Activated CD8-positive, alpha-beta T cell treated with anti-CD3 and anti-CD28 coated beads for 36 hours (primary cell): ENCODE measurements at regions not wholly inside any gene's neighbourhood (a gene's known extent, or its start where the extent isn't known, plus 50 kb on each side); places are given as distances from the start of the nearest gene placed in this dataset.
A peak's percentile ranks its signal among the peaks of the same experiment; 100 is the strongest.

ENCODE experiments used
- ATAC-seq: fragments of 200-7000 bp; cut with Tn5 transposase; one replicate; pipeline ENCODE4 v1.10.0; 2021; ENCODE audit warnings: mild to moderate bottlenecking, moderate library complexity
- CTCF ChIA-PET: fragments of 350-600 bp; sonication (Branson Sonifier 250); formaldehyde crosslinking; loops from one replicate; lab custom pipeline; 2021; ENCODE audit warnings: antibody characterized with exemption; lab: Charles Lee
- POLR2A ChIA-PET: fragments of 350-600 bp; sonication (Branson Sonifier 250); formaldehyde crosslinking; loops from one replicate; lab custom pipeline; 2021; ENCODE audit warnings: antibody characterized with exemption; lab: Charles Lee
- DNase-seq: peaks from one replicate; pipeline ENCODE4 v3.0.0-alpha.2; 2020
- H3K27ac Mint-ChIP-seq: one replicate; pipeline ENCODE4 v1.8.0; 2021; ENCODE audit warnings: mild to moderate bottlenecking, mixed read lengths
- H3K27me3 Mint-ChIP-seq: one replicate; pipeline ENCODE4 v1.8.0; 2021; ENCODE audit warnings: mixed read lengths
- H3K36me3 Mint-ChIP-seq: one replicate; pipeline ENCODE4 v1.8.0; 2021; ENCODE audit warnings: low read depth, mixed read lengths
- H3K4me1 Mint-ChIP-seq: one replicate; pipeline ENCODE4 v1.8.0; 2021; ENCODE audit warnings: low read depth, mixed read lengths
- H3K4me3 Mint-ChIP-seq: one replicate; pipeline ENCODE4 v1.8.0; 2021; ENCODE audit warnings: mild to moderate bottlenecking, moderate library complexity, mixed read lengths
- H3K9me3 Mint-ChIP-seq: one replicate; pipeline ENCODE4 v1.8.0; 2021; ENCODE audit warnings: mixed read lengths
- intact Hi-C: fragments of 100-400 bp; cut with micrococcal nuclease; formaldehyde crosslinking; loops from one replicate; pipeline ENCODE4 v1.10.0; 2022
- TF ChIP-seq, protein P1 (sequence below): fragments of 200-600 bp; IDR thresholded peaks from one replicate; pipeline ENCODE4 v1.8.0; 2022; ENCODE audit warnings: antibody characterized with exemption, mild to moderate bottlenecking

DNA sequence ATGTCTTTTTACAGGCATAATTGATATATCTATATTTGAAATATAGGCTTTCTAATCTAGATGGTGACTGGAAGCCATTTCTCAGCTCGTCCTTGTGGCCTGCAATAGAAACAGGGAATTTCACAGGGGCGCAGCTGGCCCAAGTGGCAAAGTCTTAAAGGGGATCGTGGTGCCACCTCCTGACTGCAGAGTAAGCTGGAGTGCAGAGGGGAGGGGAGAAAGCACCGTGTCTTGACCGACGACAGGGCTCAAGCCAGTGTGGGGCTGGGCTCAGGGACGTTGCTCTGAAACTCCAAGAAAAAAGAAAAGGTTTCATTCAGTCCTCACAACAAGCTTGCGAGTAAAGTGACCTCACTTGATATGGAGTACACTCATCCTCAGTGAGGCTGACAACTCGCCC, 255.1 kb downstream of the DCDC2C start:
- ChIA-PET POLR2A (no interaction called here), CTCF (interaction anchor here (1.2 to 1.6 kb wide), 2 partner anchors 9 to 96 kb away, joined by 3 read pairs; no protein-coding TSS in a partner anchor)
- no peaks in the 10 kb centered on the region for H3K36me3 Mint-ChIP-seq
- intact Hi-C loops, result loop anchor here (5.0 kb wide), 1 partner anchor 1409 kb away; no protein-coding TSS in a partner anchor
- no peak overlapping the region for H3K27ac Mint-ChIP-seq
- H3K9me3 Mint-ChIP-seq, result no peaks in the 10 kb centered on the region
- H3K27me3 Mint-ChIP-seq, result no peaks in the 10 kb centered on the region
- ATAC-seq (no peak), DNase-seq (no peak)
- TF ChIP-seq, protein P1, sequence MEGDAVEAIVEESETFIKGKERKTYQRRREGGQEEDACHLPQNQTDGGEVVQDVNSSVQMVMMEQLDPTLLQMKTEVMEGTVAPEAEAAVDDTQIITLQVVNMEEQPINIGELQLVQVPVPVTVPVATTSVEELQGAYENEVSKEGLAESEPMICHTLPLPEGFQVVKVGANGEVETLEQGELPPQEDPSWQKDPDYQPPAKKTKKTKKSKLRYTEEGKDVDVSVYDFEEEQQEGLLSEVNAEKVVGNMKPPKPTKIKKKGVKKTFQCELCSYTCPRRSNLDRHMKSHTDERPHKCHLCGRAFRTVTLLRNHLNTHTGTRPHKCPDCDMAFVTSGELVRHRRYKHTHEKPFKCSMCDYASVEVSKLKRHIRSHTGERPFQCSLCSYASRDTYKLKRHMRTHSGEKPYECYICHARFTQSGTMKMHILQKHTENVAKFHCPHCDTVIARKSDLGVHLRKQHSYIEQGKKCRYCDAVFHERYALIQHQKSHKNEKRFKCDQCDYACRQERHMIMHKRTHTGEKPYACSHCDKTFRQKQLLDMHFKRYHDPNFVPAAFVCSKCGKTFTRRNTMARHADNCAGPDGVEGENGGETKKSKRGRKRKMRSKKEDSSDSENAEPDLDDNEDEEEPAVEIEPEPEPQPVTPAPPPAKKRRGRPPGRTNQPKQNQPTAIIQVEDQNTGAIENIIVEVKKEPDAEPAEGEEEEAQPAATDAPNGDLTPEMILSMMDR, result no peak
- H3K4me3 Mint-ChIP-seq, result no peak overlapping the region
- no peaks in the 10 kb centered on the region for H3K4me1 Mint-ChIP-seq

DNA sequence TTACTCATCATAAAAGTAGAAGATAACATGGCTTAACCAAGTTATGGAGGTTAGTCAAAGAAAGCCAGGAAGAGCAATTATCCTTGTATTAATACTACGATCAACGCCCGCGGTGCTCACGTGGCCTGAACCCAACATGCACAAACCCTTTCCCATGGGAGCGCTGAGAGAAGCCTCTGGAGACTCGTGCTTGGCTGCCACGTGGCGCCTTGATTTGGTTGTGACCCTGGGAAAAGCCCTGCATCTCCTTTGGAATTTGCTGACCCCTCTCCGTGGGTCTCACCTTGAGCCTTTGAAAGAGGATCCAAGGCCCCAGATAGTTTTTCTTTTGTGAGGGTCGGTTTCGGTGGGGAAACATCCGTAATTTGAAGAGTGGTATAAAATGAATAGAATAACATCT, 255.6 kb downstream of the DCDC2C start:
- TF ChIP-seq, protein P1, result no peak
- no peaks in the 10 kb centered on the region for H3K36me3 Mint-ChIP-seq
- intact Hi-C loops, result loop anchor here (5.0 kb wide), 1 partner anchor 1408 kb away; no protein-coding TSS in a partner anchor
- ATAC-seq, result no peak
- no peaks in the 10 kb centered on the region for H3K4me1 Mint-ChIP-seq
- H3K4me3 Mint-ChIP-seq, result no peak overlapping the region
- no peaks in the 10 kb centered on the region for H3K27me3 Mint-ChIP-seq
- CTCF ChIA-PET, result interaction anchor here (1.1 to 1.6 kb wide), 4 partner anchors 9 to 1407 kb away, joined by 3 to 5 read pairs (median 4); no protein-coding TSS in a partner anchor
- H3K27ac Mint-ChIP-seq, result no peak overlapping the region
- DNase-seq, result no peak
- H3K9me3 Mint-ChIP-seq, result no peaks in the 10 kb centered on the region
- POLR2A ChIA-PET, result no interaction called here

DNA sequence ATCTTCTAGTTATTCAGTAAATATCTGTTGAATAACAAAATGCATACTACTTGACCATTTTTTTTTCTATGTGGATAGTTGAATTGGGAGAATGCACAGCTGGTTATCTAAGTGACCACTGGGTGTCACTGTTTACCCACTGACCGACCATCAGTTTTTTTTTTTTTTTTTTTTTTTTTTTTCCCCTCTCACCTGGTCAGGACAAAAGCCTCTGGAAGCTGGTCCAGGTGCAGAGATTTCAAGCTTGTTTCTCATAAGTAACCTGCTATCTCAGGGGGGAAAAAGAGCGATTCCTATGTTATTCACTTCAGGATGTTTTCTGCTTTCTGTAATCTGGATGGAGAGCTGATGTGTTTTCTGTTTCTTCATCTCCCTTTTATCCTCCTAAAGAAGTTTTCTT, 256.0 kb downstream of the DCDC2C start:
- CTCF ChIA-PET, result interaction anchor here (1.1 to 1.7 kb wide), 5 partner anchors 8 to 1406 kb away, joined by 3 to 5 read pairs (median 5); no protein-coding TSS in a partner anchor
- ATAC-seq (no peak), DNase-seq (peak; percentile 7)
- no peaks in the 10 kb centered on the region for H3K9me3 Mint-ChIP-seq
- no peaks in the 10 kb centered on the region for H3K36me3 Mint-ChIP-seq
- H3K4me1 Mint-ChIP-seq, result no peaks in the 10 kb centered on the region
- TF ChIP-seq, protein P1, result peak; percentile 71
- H3K27me3 Mint-ChIP-seq, result no peaks in the 10 kb centered on the region
- intact Hi-C loops, result loop anchor here (5.0 kb wide), 1 partner anchor 1408 kb away; no protein-coding TSS in a partner anchor
- H3K27ac Mint-ChIP-seq, result no peak overlapping the region
- POLR2A ChIA-PET, result no interaction called here
- H3K4me3 Mint-ChIP-seq, result no peak overlapping the region

DNA sequence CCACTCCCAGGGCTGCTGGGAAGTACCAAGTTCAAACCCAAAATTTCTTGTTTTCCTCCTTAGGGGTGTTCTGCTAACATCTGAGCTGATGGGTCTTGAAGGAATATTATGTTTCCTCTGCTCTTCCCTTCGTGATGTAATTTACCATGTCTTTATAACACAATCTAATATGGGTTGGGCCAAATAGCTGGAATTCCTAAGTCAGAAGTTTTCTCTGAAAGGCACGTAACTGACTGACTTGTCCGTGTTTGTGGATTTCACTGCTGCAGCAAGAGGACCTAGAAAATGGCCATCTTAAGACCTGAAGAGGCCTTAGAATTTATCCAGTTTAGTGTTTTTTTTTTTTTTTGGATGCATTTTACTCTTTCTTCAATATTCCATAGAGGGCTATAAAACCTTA, 256.7 kb downstream of the DCDC2C start:
- ChIA-PET CTCF (interaction anchor here (1.1 to 1.7 kb wide), 3 partner anchors 41 to 1406 kb away, joined by 5 read pairs; no protein-coding TSS in a partner anchor), POLR2A (no interaction called here)
- no peak overlapping the region for H3K4me3 Mint-ChIP-seq
- intact Hi-C loops, result no loop called here
- TF ChIP-seq, protein P1, result no peak
- no peaks in the 10 kb centered on the region for H3K9me3 Mint-ChIP-seq
- no peaks in the 10 kb centered on the region for H3K4me1 Mint-ChIP-seq
- no peaks in the 10 kb centered on the region for H3K27me3 Mint-ChIP-seq
- no peak overlapping the region for H3K27ac Mint-ChIP-seq
- no peak for DNase-seq
- no peak for ATAC-seq
- no peaks in the 10 kb centered on the region for H3K36me3 Mint-ChIP-seq

DNA sequence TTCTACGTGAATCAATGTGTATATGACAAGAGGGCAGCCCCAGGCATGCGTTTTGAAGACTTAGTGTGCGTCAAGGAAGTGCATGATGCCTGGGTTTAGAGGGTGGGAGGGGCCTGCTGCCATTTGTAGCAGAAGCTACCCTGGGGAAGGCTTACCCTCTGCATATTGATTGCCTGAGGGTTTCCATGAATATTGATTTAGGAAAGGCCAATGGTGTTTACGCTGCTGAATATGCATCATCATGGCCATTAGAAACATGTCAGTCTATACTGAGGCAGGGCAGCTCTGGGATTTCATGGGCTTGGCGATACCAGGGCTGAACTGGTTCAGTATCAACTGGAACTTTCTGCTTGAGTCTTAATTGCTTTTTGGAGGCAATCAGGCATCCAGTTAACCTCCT, 259.3 kb downstream of the DCDC2C start:
- no peak for ATAC-seq
- H3K27ac Mint-ChIP-seq, result no peak overlapping the region
- DNase-seq, result no peak
- no peaks in the 10 kb centered on the region for H3K36me3 Mint-ChIP-seq
- no peaks in the 10 kb centered on the region for H3K4me1 Mint-ChIP-seq
- ChIA-PET CTCF (no interaction called here), POLR2A (no interaction called here)
- H3K4me3 Mint-ChIP-seq, result no peak overlapping the region
- H3K27me3 Mint-ChIP-seq, result no peaks in the 10 kb centered on the region
- TF ChIP-seq, protein P1, result no peak
- intact Hi-C loops, result no loop called here
- H3K9me3 Mint-ChIP-seq, result no peaks in the 10 kb centered on the region
